ENCODE measurements at regions not wholly inside any gene's neighbourhood (a gene's known extent, or its start where the extent isn't known, plus 50 kb on each side); places are given as distances from the start of the nearest gene placed in this dataset.

GRCh38 chr6:164130585-164130984, 716.1 kb downstream of the QKI start:
- no peak overlapping the region for H3K4me3 ChIP-seq (ENCODE audit: low read length)
- DNase-seq (ENCODE audit: low read depth, low spot score) = no peak

- no peak overlapping the region for H3K4me3 ChIP-seq (ENCODE audit: low read length)
- DNase-seq (ENCODE audit: low read depth, low spot score) = no peak
Observed at GRCh38 chr6:164130151-164130550, 715.6 kb downstream of the QKI start.

DNA sequence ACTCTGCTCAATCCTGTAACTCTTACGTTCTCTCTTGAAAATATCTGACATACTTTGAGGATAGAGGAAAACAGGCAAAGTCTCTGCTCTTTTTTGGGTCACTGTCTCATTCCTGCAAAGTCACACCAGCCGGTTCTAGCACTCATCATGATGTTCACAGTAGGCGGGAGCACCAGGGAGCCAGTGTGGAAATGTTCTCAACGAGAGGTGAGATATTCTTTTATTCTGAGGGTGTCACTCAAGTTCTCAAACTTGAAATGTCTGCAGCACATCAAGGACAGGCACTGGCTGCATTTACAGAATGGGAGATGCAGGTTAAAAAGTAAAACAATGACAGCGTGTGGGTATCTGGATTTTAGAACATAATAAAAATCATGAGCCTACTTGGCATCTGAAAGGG, 714.7 kb downstream of the QKI start:
- no peak for DNase-seq (ENCODE audit: low read depth, low spot score)
- H3K4me3 ChIP-seq (ENCODE audit: low read length) = no peak overlapping the region

DNA sequence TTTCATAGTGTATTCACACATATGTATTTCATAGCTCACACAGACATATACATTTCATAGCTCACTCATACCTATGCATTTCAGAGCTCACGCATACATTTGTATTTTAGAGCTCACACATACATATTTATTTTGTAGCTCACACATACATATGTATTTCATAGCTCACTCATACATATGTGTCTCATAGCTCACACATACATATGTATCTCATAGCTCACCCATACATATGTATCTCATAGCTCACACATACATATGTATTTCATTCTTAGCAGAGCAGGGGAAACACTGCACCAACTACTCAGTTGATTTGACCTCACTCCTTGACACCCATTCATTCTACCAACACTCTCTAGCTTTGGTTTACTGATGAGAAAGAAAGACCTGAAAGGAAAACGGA, 713.6 kb downstream of the QKI start:
- H3K4me3 ChIP-seq (ENCODE audit: low read length) = no peak overlapping the region
- no peak for DNase-seq (ENCODE audit: low read depth, low spot score)

DNA sequence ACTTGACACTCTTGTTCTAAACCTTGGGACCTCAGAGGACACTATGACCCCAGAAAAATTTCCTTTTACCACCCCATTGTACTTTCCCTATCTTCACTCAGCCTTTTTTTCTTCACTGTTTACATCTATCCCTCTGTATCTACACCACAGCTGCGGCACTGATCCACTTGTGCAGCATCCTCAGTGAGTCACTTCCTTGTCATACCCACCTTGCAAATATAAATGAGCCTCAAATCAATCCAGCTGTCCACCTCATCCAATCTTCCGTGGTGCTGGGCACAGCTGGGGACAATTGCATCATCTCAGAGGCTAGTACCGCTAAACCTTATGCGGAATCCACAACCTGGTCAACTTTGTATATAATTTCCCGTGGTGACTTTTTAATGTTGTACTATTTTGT, 710.5 kb downstream of the QKI start:
- no peak overlapping the region for H3K4me3 ChIP-seq (ENCODE audit: low read length)
- DNase-seq (ENCODE audit: low read depth, low spot score) = no peak

- no peak overlapping the region for H3K4me3 ChIP-seq (ENCODE audit: low read length)
- no peak for DNase-seq (ENCODE audit: low read depth, low spot score)
Observed at GRCh38 chr6:164124473-164124872, 710.0 kb downstream of the QKI start.

DNA sequence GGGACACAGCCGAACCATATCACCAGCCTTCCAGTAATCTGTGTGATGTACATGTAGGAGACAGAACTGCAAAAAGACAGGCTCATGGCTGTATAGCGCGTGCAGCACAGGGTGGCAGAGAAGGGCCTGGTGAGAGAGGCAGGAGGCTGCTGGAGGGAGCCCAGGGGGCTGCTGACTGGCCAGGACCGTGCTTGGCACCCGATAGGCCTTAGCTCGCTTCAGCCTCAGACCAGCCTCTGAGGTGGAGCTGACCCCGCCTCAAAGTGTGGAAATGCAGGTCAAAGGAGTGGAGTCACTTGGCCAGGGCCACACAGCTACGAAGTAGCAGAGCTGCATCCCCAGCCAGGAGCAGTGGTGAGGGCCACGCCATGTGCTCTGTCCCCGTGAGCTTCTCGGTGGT, 707.6 kb downstream of the QKI start:
- no peak for DNase-seq (ENCODE audit: low read depth, low spot score)
- H3K4me3 ChIP-seq (ENCODE audit: low read length) = no peak overlapping the region

GRCh38 chr6:164121527-164121926, 707.0 kb downstream of the QKI start:
- no peak for DNase-seq (ENCODE audit: low read depth, low spot score)

GRCh38 chr6:164114651-164115050, 700.1 kb downstream of the QKI start:
- no peak overlapping the region for H3K4me3 ChIP-seq (ENCODE audit: low read length)
- DNase-seq (ENCODE audit: low read depth, low spot score) = no peak

More at GRCh38 chr6:164121527-164121926, 707.0 kb downstream of the QKI start:
- H3K4me3 ChIP-seq (ENCODE audit: low read length) = no peak overlapping the region

DNA sequence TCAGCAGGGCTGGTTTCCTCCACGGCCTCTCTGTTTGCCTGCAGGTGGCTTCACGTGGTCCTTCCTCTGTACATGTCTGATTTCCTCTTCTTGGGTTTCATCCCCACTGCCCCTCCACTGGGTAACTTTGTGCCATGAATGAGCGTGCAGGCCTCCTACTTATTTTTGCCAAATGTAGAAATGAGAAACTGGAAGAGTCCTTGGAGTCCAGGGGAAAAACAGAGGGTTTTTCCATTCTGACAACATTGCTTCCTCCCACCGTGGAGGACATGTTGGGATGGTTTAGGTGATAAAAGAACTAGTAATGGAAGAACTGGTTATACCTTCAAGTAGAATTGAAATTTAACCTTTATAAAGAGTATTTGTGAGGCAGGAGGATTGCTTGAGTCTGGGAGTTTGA, 699.5 kb downstream of the QKI start:
- no peak for DNase-seq (ENCODE audit: low read depth, low spot score)
- no peak overlapping the region for H3K4me3 ChIP-seq (ENCODE audit: low read length)

DNA sequence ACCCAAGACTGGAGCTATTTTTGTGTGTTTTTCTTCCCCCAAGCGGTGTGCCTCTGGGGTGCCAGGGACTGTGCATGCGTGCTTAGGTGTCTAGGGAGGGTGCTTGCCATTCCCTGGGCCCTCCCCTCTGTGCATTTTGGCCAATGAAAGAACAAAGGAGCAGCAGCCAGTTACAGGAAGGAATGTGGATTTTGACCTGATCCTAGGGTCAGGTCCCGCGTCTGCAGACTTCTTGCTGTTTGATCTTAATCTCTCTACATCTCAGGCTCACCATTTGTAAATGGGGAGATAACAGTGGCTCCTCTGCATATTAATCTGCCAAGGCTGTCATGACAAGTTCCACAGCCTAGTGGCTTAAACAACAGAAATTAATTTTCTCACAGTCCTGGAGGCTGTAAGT, 699.1 kb downstream of the QKI start:
- H3K4me3 ChIP-seq (ENCODE audit: low read length) = no peak overlapping the region
- no peak for DNase-seq (ENCODE audit: low read depth, low spot score)

- H3K4me3 ChIP-seq (ENCODE audit: low read length) = no peak overlapping the region
- no peak for DNase-seq (ENCODE audit: low read depth, low spot score)
Observed at GRCh38 chr6:164109770-164110140, 695.2 kb downstream of the QKI start.

DNA sequence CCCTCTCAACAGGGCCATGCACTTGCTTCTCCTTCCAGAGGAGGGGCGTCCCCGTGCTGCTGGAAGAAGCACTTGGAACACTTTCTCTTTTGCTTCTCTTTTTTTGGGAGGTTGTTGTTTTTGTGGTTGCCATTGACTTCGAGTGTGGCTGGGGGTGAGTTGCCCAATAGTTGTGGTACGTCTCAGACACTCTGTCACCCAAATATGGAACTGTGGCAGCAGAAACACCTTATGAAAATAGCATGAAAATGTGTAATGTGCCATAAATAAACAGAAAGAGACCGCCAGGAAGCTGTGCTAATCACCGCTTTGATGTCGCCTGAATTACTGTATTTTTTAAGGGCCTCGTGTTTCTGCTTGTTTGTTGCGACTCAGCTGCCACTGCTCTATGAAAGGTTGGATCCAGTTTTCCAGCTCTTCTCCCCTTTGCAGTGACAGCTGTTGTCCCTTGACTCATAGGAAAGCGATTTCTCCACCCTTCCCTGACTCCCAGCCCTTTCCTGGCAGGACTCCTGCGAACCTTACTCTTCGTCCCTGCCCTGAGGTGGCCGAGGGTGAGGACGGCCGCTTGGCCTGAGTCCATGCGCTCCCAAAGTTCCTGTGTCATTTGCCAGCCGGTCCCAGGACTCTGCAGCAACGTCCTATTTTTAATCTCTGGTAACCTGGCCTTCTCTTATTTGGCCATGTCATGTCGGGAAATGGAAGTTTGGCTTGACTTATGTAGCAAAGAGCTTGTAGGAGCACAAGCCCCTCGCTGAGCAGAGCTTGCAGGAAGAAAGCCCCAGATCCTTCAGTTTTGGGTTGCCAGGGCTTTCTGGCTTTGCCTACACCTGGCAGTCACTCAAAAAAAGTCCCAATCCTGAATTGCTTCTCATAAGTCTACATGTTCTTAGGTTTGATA, 694.6 kb downstream of the QKI start:
- no peak overlapping the region for H3K4me3 ChIP-seq (ENCODE audit: low read length)
- no peak for DNase-seq (ENCODE audit: low read depth, low spot score)

DNA sequence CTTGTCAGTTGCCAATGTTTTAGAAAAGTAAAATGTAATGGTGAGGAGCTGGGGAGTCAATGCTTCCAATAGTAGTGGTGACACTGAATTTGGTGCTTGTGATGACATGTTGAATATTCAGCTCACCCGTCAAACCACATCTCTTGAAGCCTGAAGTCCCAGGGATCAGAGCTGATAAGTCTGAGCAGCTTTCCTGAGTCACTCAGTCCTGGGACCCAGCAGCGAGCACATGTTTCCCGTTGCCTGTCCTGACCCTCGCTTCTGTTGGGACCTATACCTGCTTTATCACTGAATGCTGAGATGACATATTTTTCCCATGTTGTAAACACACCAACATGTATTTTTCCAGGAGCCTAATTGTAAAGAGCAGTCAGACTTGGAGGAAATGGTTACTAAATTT, 693.6 kb downstream of the QKI start:
- no peak overlapping the region for H3K4me3 ChIP-seq (ENCODE audit: low read length)
- DNase-seq (ENCODE audit: low read depth, low spot score) = no peak

- no peak overlapping the region for H3K4me3 ChIP-seq (ENCODE audit: low read length)
- DNase-seq (ENCODE audit: low read depth, low spot score) = no peak
Observed at GRCh38 chr6:164107297-164107995, 692.9 kb downstream of the QKI start.

DNA sequence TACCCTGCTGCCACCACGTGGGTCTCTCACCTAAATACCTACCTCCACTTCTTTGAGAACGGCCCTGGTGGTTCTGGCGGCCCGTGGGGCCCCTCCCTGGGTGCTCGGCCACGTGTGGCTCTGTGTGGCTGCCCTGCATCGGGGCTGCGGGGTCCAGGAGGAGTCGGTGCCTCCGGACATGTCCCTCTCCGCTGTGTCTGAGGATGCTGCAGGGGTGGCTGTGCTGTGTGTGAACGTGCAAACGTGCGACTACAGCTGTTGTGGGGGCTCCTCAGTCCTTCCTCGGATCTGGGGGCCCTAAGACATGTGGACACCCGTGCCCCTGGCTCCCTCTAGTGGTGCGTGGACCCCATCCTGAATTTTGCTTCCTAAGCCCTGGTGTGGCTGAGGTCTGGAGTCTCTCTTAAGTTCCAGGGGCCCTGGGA, 691.8 kb downstream of the QKI start:
- H3K4me3 ChIP-seq (ENCODE audit: low read length) = no peak overlapping the region
- DNase-seq (ENCODE audit: low read depth, low spot score) = no peak

- no peak for DNase-seq (ENCODE audit: low read depth, low spot score)
Observed at GRCh38 chr6:164105705-164106104, 691.2 kb downstream of the QKI start.

DNA sequence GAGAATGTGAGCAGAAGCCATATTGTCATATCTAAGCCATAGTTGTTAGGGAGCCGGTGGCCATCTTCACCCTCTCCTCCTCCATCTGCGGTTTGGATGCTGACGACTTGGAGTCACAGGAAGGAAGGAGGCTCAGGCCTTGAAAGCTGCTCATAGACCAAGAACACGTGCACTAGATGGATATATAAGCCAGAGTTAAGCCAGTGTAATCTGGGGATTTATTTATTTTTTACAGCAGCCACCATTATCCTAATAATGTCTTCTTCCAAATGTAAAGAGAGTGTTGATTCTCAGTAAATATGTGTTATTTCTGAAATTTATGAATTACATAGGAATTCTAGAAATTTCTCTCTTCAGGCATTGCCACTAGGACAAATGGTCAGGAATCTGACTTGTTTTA, 689.9 kb downstream of the QKI start:
- no peak for DNase-seq (ENCODE audit: low read depth, low spot score)

More at GRCh38 chr6:164105705-164106104, 691.2 kb downstream of the QKI start:
- H3K4me3 ChIP-seq (ENCODE audit: low read length) = no peak overlapping the region

DNA sequence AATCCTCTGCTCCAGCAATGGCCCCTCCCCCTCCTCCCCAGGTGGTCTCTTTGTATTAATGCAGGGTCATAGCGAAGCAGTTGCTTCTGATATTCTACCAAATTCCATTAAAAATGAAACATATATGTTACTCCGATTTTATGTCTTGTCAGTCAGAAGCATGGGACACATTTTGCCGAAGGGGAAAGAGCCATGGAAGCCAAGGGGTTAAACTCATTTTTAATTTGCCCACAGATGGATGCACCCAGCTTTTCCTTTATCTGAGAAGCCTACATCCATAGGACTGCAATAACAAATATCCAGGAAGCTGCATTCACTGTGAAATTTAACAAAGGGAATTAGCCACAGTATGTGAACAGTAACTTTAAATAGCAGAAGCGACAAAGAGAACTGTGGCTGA, 688.2 kb downstream of the QKI start:
- H3K4me3 ChIP-seq (ENCODE audit: low read length) = no peak overlapping the region
- DNase-seq (ENCODE audit: low read depth, low spot score) = no peak

More for the DNA sequence above, 689.9 kb downstream of the QKI start:
- no peak overlapping the region for H3K4me3 ChIP-seq (ENCODE audit: low read length)

DNA sequence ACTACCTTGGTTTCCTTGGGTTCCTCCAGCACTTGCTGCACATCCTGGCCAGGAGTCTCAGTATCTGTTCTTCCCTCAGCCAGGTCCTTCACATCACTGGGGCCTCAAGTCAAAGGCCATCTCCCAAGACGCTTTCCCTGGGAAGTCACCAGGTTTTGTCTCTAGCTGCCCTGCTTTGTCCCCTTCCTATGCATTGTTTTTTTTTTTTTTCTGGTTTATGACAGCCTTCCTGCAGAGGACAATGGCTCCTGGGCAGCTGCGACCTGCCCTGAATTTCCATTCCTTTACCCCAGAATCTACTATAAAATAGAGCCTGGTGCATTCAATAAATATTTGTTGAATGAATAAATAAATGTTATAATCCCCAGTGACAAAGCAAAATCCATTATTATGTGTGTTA, 687.3 kb downstream of the QKI start:
- no peak for DNase-seq (ENCODE audit: low read depth, low spot score)
- H3K4me3 ChIP-seq (ENCODE audit: low read length) = no peak overlapping the region
